H1 (cell line): ENCODE measurements at regions not wholly inside any gene's neighbourhood (a gene's known extent, or its start where the extent isn't known, plus 50 kb on each side); places are given as distances from the start of the nearest gene placed in this dataset.

Experiments used
- CTCF ChIA-PET: fragments of 300-600 bp; sonication (Branson Sonifier 250); formaldehyde crosslinking; loops from one replicate; lab custom pipeline; 2021; ENCODE audit not compliant: partially characterized antibody; lab: Charles Lee
- POLR2A ChIA-PET: fragments of 300-600 bp; sonication (Branson Sonifier 250); formaldehyde crosslinking; loops from one replicate; lab custom pipeline; 2021; ENCODE audit warnings: inconsistent platforms; ENCODE audit not compliant: partially characterized antibody; lab: Charles Lee
- DNase-seq, 2 experiments: peaks; one replicate each; pipeline versions ENCODE4 v3.0.0 to v3.0.0-alpha.2; 2010 to 2022; ENCODE audit warnings: low spot score in 2 of 2, low read depth in 1 of 2, mixed read lengths in 1 of 2
- FAIRE-seq: peaks from 2 replicates; lab custom pipeline; 2011; peaks lifted over from hg19 to GRCh38; lab: Jason Lieb, UNC
- H2AFZ ChIP-seq: 2 replicates; pipeline ENCODE4 v1.8.1; 2012; ENCODE audit warnings: low read length, inconsistent platforms
- H2AK5ac ChIP-seq: 2 replicates; pipeline ENCODE4 v1.6.1; 2013; ENCODE audit warnings: low read depth, low read length
- H2BK120ac ChIP-seq: replicated peaks from 2 replicates; pipeline ENCODE3; 2013; ENCODE audit warnings: low read depth, low read length, inconsistent platforms
- H2BK12ac ChIP-seq: 2 replicates; pipeline ENCODE4 v1.6.1; 2013; ENCODE audit warnings: low read depth, low read length
- H2BK15ac ChIP-seq: 2 replicates; pipeline ENCODE4 v1.6.1; 2013; ENCODE audit warnings: low read length
- H2BK20ac ChIP-seq: 2 replicates; pipeline ENCODE4 v1.6.1; 2013; ENCODE audit warnings: low read length
- H2BK5ac ChIP-seq: 2 replicates; pipeline ENCODE4 v1.6.1; 2013; ENCODE audit warnings: low read depth, low read length
- H3K14ac ChIP-seq: 2 replicates; pipeline ENCODE4 v1.6.1; 2013; ENCODE audit warnings: inconsistent platforms; ENCODE audit not compliant: insufficient read length
- H3K18ac ChIP-seq: 2 replicates; pipeline ENCODE4 v1.6.1; 2013; ENCODE audit warnings: low read length; ENCODE audit errors: extremely low read depth
- H3K23ac ChIP-seq: 2 replicates; pipeline ENCODE4 v1.6.1; 2013; ENCODE audit warnings: inconsistent platforms; ENCODE audit not compliant: insufficient read length
- H3K23me2 ChIP-seq: 2 replicates; pipeline ENCODE4 v1.6.1; 2013; ENCODE audit warnings: low read depth, low read length
- H3K27ac ChIP-seq: 2 replicates; pipeline ENCODE4 v1.6.1; 2011; ENCODE audit warnings: low read depth, low read length, inconsistent platforms
- H3K27me3 ChIP-seq, 4 experiments: replicated peaks in 1 of 4; 1 replicate in 1 of 4; 2 replicates in 3 of 4; pipeline versions ENCODE4 v1.6.1 to v1.8.1; 2011 to 2013; ENCODE audit warnings: low read length in 3 of 4, mild to moderate bottlenecking in 3 of 4, inconsistent platforms in 2 of 4, mixed read lengths in 2 of 4, moderate library complexity in 1 of 4; ENCODE audit not compliant: control insufficient read depth in 3 of 4, insufficient read depth in 3 of 4; ENCODE audit errors: extremely low read depth in 1 of 4
- H3K36me3 ChIP-seq, 4 experiments: 2 replicates each; pipeline versions ENCODE4 v1.6.1 to v1.8.1; 2011 to 2013; ENCODE audit warnings: mild to moderate bottlenecking in 4 of 4, low read length in 3 of 4, moderate library complexity in 2 of 4, control low read depth in 1 of 4, inconsistent platforms in 1 of 4; ENCODE audit not compliant: insufficient read depth in 4 of 4, control insufficient read depth in 2 of 4
- H3K4ac ChIP-seq: replicated peaks from 2 replicates; pipeline ENCODE3; 2013; ENCODE audit warnings: low read length, low read depth, mixed read lengths, inconsistent platforms; ENCODE audit not compliant: insufficient read length
- H3K4me1 ChIP-seq, 4 experiments: replicated peaks in 1 of 4; 1 replicate in 1 of 4; 2 replicates in 3 of 4; pipeline versions ENCODE4 v1.6.1 to v1.8.1; 2011 to 2013; ENCODE audit warnings: low read length in 3 of 4, inconsistent platforms in 2 of 4, mixed read lengths in 1 of 4; ENCODE audit not compliant: insufficient read depth in 4 of 4, control insufficient read depth in 3 of 4
- H3K4me2 ChIP-seq, 2 experiments: 2 replicates each; pipeline versions ENCODE4 v1.6.1 to v1.8.1; 2011 to 2013; ENCODE audit warnings: low read depth in 2 of 2, low read length in 2 of 2, control low read depth in 1 of 2, inconsistent platforms in 1 of 2, mild to moderate bottlenecking in 1 of 2; ENCODE audit not compliant: insufficient read depth in 1 of 2
- H3K4me3 ChIP-seq, 4 experiments: fragments of 200-600, 300-600 bp in 1 of 4; sonication (generic), shearing (Covaris generic), sonication (Bioruptor Twin) in 1 of 4; 2 replicates each; pipeline versions ENCODE4 v1.5.1 to v1.8.1; 2011 to 2016; ENCODE audit warnings: low read length in 4 of 4, low read depth in 3 of 4, control low read depth in 2 of 4, inconsistent platforms in 2 of 4, mild to moderate bottlenecking in 2 of 4, mixed read lengths in 1 of 4, moderate library complexity in 1 of 4; ENCODE audit not compliant: insufficient read depth in 2 of 4; ENCODE audit errors: extremely low read depth in 1 of 4
- H3K56ac ChIP-seq: replicated peaks from 2 replicates; pipeline ENCODE3; 2013; ENCODE audit warnings: low read depth, mild to moderate bottlenecking, mixed read lengths, low read length, inconsistent platforms; ENCODE audit not compliant: insufficient read length
- H3K79me1 ChIP-seq: 2 replicates; pipeline ENCODE4 v1.6.1; 2013; ENCODE audit warnings: low read depth, low read length, control low read depth
- H3K79me2 ChIP-seq, 2 experiments: 2 replicates each; pipeline versions ENCODE4 v1.6.1 to v1.8.1; 2012 to 2013; ENCODE audit warnings: low read length in 2 of 2, mild to moderate bottlenecking in 2 of 2, inconsistent platforms in 1 of 2; ENCODE audit not compliant: insufficient read depth in 2 of 2, control insufficient read depth in 1 of 2
- H3K9ac ChIP-seq, 4 experiments: replicated peaks in 1 of 4; 1 replicate in 1 of 4; 2 replicates in 3 of 4; pipeline versions ENCODE4 v1.6.1 to v1.8.1; 2011 to 2013; ENCODE audit warnings: low read depth in 3 of 4, low read length in 3 of 4, control low read depth in 2 of 4, mild to moderate bottlenecking in 2 of 4, moderate library complexity in 2 of 4, inconsistent platforms in 1 of 4; ENCODE audit errors: extremely low read depth in 1 of 4
- H3K9me3 ChIP-seq, 2 experiments: 2 replicates each; pipeline versions ENCODE4 v1.6.1 to v1.8.1; 2012 to 2013; ENCODE audit warnings: mild to moderate bottlenecking in 2 of 2, moderate library complexity in 2 of 2, control low read depth in 1 of 2, inconsistent platforms in 1 of 2, low read depth in 1 of 2, low read length in 1 of 2, mixed read lengths in 1 of 2; ENCODE audit not compliant: insufficient read depth in 2 of 2
- H4K20me1 ChIP-seq, 2 experiments: replicated peaks in 1 of 2; 2 replicates each; pipeline versions ENCODE3 to v1.8.1; 2011 to 2013; ENCODE audit warnings: inconsistent platforms in 2 of 2, low read length in 2 of 2, mild to moderate bottlenecking in 1 of 2; ENCODE audit not compliant: insufficient read depth in 2 of 2, control insufficient read depth in 1 of 2
- H4K5ac ChIP-seq: 2 replicates; pipeline ENCODE4 v1.6.1; 2013; ENCODE audit warnings: low read length, low read depth, mixed read lengths, inconsistent platforms; ENCODE audit not compliant: insufficient read length
- H4K8ac ChIP-seq: 2 replicates; pipeline ENCODE4 v1.8.0; 2013; ENCODE audit warnings: mild to moderate bottlenecking, moderate library complexity, low read length, inconsistent platforms; ENCODE audit not compliant: insufficient read depth; ENCODE audit errors: extremely low read depth
- H4K91ac ChIP-seq: replicated peaks from 2 replicates; pipeline ENCODE3; 2013; ENCODE audit warnings: low read length, mixed read lengths, inconsistent platforms; ENCODE audit not compliant: insufficient read length
- BCL11A ChIP-seq, 2 experiments: IDR thresholded peaks; one replicate each; pipeline ENCODE4 v1.6.1; 2011; ENCODE audit warnings: low read depth in 2 of 2, low read length in 2 of 2, mild to moderate bottlenecking in 2 of 2
- FOSL1 ChIP-seq: IDR thresholded peaks from 2 replicates; pipeline ENCODE4 v1.6.1; 2011; ENCODE audit warnings: mild to moderate bottlenecking, low read depth, low read length, moderate library complexity; ENCODE audit not compliant: insufficient read depth
- HDAC6 ChIP-seq: IDR thresholded peaks from one replicate; pipeline ENCODE4 v1.7.1; 2012; ENCODE audit warnings: low read depth, mild to moderate bottlenecking, inconsistent platforms, low read length, moderate library complexity
- NANOG ChIP-seq: IDR thresholded peaks from 2 replicates; pipeline ENCODE4 v1.6.1; 2011; ENCODE audit warnings: low read length, low read depth, mild to moderate bottlenecking, inconsistent platforms; ENCODE audit not compliant: insufficient read depth, poor library complexity, severe bottlenecking
- WGBS, 2 experiments: shearing (Covaris generic) in 1 of 2; methylation state at CpG; one replicate each; pipeline versions ENCODE4 v1.1.6 to v1.1.7; 2013 to 2015; ENCODE audit warnings: low lambda C conversion rate in 2 of 2, mixed read lengths in 2 of 2, inconsistent platforms in 1 of 2, low coverage in 1 of 2, missing lambda C conversion rate in 1 of 2; ENCODE audit not compliant: insufficient replicate concordance in 2 of 2, insufficient coverage in 1 of 2, insufficient read length in 1 of 2; ENCODE audit errors: extremely low coverage in 1 of 2, missing lambda C conversion rate in 1 of 2; 5-methylcytosine and 5-hydroxymethylcytosine counted together
- TF ChIP-seq, protein P1 (sequence below): IDR thresholded peaks from 2 replicates; pipeline ENCODE4 v1.6.1; 2012; ENCODE audit warnings: inconsistent platforms

DNA sequence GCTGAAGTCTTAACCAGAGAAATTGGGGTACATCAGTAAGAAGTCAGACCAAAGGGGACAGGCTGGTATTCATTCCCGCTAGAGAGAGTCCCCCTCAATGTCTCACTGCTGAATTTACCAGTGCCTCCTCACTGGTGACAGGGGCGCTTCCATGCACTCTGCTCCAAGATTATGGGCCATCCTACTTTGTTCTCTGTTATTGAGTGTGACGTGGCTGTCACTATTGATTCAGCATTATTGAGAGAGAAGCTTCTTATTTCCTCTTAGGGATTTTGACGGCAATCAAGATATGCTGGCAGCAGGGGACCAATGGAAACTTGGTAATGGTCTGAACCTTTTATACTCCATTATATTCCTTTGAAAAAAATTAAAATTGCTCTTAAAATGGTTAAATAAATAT is 118.6 kb downstream of the SYF2 start:
- Histone ChIP-seq H2AFZ (no peak overlapping the region), H4K91ac (no peak overlapping the region), H2BK20ac (no peak overlapping the region), H3K56ac (no peak overlapping the region), H3K14ac (no peak overlapping the region), H3K23ac (no peak overlapping the region), H4K20me1 (no peaks in the 10 kb centered on the region), H3K27ac (no peak overlapping the region), H4K5ac (no peak overlapping the region), H3K9ac (no peak overlapping the region), H3K4ac (no peak overlapping the region), H3K4me3 (no peak overlapping the region), H3K4me2 (no peak overlapping the region), H3K79me1 (no peaks in the 10 kb centered on the region), H3K23me2 (no peaks in the 10 kb centered on the region), H3K36me3 (no peaks in the 10 kb centered on the region), H3K4me1 (no peaks in the 10 kb centered on the region), H3K79me2 (no peaks in the 10 kb centered on the region), H3K9me3 (peaks cover 0 to 11% of the 10 kb centered on the region in 2 experiments; a peak in 1 of 4 replicates), H3K18ac (no peak overlapping the region), H3K27me3 (no peaks in the 10 kb centered on the region), H2BK120ac (no peak overlapping the region), H2AK5ac (no peak overlapping the region), H2BK12ac (no peak overlapping the region), H2BK5ac (no peak overlapping the region), H2BK15ac (no peak overlapping the region), H4K8ac (no peak overlapping the region)
- POLR2A ChIA-PET, result no interaction called here
- no peak for DNase-seq
- FAIRE-seq, result no peak
- TF ChIP-seq FOSL1, result no peak
- no peak for TF ChIP-seq HDAC6
- TF ChIP-seq, protein P1, sequence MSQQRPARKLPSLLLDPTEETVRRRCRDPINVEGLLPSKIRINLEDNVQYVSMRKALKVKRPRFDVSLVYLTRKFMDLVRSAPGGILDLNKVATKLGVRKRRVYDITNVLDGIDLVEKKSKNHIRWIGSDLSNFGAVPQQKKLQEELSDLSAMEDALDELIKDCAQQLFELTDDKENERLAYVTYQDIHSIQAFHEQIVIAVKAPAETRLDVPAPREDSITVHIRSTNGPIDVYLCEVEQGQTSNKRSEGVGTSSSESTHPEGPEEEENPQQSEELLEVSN, result no peak
- no peak for TF ChIP-seq BCL11A (IDR thresholded peaks at IDR 0.05; ENCODE audit: low read depth in 2 of 2, low read length in 2 of 2)
- no peak for TF ChIP-seq NANOG
- 85% methylated on average over 4 of the region's 4 CpGs; no CpG with 5 or more reads in 1 of the 2 experiments for WGBS, 2 experiments
- CTCF ChIA-PET, result interaction anchor here (0.9 to 3.1 kb wide), 2 partner anchors 13 to 57 kb away, joined by 3 to 15 read pairs; no protein-coding TSS in a partner anchor
